GM19455 (cell line): ENCODE measurements at regions not wholly inside any gene's neighbourhood (a gene's known extent, or its start where the extent isn't known, plus 50 kb on each side); places are given as distances from the start of the nearest gene placed in this dataset.

ENCODE experiments used
- ATAC-seq: cut with Tn5 transposase; IDR thresholded peaks from one replicate; pipeline ENCODE4 v1.9.1; 2021; ENCODE audit not compliant: unreplicated experiment

DNA sequence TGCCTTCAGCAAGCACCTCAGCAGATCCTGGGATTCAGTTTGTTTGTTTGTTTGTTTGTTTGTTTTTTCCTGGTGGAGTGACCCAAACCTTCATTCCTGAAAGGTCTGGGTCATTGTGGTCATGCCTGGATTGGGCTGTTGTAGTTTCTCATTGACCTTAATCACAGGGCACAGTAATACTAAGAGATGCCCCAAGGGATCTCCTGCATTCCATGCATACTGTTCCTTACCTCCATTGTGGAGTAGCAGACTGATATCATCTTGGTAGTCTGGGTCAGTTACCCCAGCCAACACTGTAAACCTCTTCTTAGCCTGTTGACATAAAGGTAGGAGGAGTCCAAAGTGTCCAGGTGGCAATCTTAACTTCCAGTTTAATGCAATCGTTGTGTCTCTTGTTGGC, 1466.7 kb upstream of the CDH9 start:
- no peak for ATAC-seq

DNA sequence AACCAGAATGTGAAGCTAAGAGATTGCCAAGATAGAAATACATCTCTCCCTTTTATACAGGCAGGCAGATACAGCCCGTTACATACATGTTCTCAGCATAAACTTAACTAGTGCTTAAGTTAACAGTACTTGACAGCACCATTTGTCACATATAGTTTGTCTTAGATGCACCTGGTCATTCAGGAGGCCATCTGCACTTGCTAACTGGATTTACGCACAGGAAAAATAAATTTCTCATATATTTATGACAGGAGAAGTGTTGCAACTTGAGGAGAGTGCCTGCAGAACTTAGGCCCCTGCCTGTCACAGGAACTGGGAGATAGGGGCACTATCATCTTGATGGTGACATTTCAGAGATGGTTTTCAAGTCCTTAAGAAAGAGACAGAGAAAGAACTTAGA, 1462.1 kb upstream of the CDH9 start:
- ATAC-seq: no peak

DNA sequence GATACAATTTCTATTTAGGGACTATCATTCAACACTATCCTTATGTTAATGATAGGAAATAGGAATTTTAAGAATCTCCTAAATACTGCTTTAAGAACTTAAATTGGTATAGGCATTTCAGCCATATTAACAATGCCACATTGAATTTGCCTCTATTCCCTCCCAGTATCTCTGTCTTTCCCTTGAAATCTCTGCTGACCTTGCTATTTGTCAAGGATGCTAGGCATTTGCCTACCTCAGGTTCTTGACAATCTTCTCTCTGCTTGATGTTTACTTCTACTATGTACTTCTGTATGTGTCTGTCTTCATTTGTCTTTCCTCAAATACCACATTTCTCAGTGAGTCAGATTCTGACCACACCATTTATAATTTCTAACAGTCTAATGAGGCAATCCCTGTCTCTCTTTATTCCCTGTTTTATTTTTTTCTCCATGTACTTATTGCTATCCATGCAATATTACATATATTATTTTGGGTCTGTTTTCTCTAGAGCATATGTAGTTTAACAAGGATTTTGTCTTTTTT, 1461.4 kb upstream of the CDH9 start:
- no peak for ATAC-seq

DNA sequence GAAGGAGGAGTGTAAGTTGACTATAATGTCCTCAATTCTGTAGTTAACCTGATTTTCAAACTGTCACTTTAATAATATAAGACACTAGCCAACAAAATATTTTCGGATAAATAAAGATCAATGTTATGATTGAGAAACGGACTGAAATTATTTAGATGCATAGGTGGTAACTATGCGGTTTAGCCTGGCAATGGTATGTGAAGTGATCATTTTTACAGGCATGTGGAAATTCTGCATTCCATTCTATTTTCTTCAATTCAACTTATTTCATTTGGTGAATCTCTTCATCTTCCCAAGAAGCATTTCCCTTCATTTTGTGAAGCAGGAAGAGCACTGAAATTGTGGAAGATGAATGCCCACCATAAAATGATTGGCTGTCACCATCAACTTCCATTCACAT, 1457.5 kb upstream of the CDH9 start:
- no peak for ATAC-seq

DNA sequence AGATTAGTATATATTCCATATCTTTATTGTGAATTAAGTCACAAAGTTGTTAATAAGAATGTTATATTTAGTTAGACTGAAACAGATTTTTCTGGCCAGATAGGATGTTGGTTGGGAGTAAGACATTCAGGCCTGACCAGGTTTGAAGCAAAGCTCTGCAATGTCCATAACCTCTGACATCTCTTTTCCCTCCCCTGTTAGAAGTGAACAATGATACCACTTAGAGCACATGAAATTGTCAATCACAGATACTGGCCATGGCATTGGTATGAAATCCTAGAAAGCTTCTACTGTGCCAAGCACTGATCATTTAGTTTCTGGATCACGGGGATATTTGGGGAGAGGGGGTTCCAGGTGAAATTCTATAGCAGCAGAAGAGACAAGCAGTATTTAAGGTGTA, 1455.1 kb upstream of the CDH9 start:
- no peak for ATAC-seq

DNA sequence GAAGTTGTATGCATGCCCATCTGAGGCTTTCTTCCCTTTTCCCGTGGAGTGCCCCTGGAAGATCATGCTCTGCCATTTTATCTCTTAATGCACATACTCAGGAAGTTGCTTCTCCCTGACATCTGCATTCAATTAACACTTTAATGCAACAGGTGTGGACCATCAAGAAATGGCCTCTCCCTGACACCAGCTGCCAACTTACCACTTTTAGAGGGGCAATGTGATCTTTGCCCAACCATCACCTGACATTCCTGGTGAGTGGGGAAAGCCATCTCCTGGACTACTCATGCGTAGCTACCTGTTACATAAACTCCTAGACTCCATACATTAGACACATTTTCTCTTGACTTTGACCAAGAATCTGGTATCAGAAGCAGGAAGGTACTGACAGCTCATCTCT, 1450.4 kb upstream of the CDH9 start:
- no peak for ATAC-seq

DNA sequence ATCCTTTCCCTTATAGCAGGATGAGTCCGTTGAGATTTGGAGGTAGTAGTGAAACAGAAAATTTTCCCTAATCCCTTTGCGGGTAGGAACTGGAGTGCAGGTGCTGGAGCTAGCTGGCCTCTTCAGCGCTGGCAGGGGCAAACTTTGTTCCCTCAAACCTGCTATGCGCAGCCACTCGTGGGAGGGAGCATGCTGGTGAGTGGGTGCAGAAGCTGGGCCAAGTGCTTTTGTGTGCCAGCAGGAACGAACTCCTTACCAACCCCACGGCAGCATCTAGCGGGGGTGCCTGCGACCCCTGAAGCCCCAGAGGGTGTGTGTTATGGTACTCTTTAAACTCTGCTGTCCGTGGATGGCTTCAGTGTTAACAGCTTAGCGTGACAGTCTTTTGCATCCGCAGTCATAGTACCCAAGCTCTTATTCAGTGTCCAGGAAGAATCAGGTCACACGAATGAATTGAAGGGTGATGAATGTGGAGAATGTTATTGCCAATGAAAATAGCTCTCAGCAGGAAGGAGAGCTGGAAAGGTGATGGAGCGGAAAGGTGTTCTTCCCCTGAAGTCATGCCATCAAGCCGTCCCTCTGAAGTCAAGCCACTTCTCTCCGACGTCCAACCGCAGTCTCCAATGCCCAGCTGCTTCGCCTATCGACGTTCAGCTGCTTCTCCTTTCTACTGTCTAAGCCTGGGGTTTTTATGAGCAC, 1445.1 kb upstream of the CDH9 start:
- no peak for ATAC-seq

- no peak for ATAC-seq
Measured at GRCh38 chr5:28473531-28474107, 1435.2 kb upstream of the CDH9 start.

GRCh38 chr5:28468166-28468565, 1429.8 kb upstream of the CDH9 start:
- ATAC-seq: no peak

- ATAC-seq: no peak
Measured at GRCh38 chr5:28463728-28464127, 1425.3 kb upstream of the CDH9 start.

DNA sequence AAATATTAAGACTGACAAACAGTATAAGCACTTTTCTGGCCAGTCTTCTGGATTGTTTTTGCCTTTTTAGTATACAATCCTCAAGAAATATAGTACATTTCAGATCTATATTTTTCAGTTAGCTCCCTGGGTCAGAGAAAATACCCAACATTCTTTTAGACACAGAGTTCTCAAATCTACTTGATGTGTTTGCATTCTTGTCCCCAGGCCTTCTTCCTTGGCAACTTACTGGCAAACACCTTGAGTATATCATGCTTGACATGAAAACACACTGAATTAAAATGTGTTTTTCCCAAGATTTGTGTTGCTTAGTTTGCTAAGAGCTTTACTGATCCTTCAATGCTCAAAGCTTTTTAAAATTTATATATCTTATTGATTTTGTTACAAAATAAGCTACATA, 1413.1 kb upstream of the CDH9 start:
- ATAC-seq: no peak

- ATAC-seq: no peak
Measured at GRCh38 chr5:28450997-28451396, 1412.6 kb upstream of the CDH9 start.

DNA sequence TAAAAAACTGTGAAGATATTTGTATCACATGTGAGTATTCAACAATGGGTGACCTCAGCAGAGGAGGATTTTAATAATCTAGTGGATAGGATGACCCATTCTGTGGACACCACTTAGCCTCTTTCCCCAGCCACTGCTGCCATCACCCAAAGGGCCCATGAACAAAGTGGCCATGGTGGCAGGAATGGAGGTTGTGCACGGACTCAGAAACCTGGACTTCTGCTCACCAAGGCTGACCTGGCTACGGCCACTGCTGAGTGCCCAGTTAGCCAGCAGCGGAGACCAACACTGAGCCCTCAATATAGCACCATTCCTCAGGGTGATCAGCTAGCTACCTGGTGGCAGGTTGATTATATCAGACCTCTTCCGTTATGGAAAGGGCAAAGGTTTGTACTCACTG, 1410.4 kb upstream of the CDH9 start:
- ATAC-seq: no peak

DNA sequence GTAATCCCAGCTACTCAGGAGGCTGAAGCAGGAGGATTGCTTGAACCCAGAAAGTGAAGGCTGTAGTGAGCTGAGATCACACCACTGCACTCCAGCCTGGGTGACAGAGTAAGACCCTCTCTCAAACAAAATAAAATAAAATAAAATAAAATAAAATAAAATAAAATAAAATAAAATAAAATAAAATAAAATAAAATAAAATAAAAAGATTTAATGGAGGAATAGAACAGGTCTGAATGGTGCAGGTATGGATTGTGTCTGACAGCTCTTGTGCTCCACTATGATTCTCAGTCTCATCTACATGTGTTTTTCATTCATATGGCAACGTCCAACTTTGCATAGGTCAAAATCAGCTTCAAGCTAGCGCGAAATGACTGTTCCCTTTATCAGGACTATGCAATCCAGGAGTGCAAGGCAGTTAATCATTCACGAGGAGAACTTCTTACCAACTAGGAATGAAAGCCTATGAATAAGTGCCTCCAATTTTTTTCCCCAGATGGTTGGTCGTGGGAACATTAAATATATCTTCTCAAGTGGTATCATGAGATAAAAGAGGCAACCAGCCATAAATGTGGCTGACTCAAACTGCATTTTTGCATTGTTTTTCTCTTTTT, 1392.3 kb upstream of the CDH9 start:
- no peak for ATAC-seq

GRCh38 chr5:28421141-28421540, 1382.8 kb upstream of the CDH9 start:
- ATAC-seq: no peak

- no peak for ATAC-seq
Measured at GRCh38 chr5:28415791-28416443, 1377.5 kb upstream of the CDH9 start.

DNA sequence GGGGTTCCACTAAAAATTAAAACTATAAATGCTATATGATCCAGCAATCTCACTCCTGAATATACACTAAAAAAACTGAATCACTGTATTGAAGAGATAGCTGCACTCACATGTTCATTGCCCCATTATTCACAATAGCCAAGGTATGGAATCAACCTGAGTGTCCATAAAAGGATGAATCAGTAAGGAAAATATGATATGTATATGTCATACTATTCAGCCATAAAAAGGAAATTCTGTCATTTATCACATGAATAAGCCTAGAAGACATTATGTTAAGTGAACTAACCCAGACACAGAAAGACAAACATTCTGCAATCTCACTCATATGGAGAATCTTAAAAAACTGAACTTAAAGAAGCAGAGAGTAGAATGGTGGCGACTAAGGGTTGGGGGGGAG, 1376.2 kb upstream of the CDH9 start:
- ATAC-seq: no peak

- ATAC-seq: no peak
Measured at GRCh38 chr5:28408651-28409050, 1370.3 kb upstream of the CDH9 start.

DNA sequence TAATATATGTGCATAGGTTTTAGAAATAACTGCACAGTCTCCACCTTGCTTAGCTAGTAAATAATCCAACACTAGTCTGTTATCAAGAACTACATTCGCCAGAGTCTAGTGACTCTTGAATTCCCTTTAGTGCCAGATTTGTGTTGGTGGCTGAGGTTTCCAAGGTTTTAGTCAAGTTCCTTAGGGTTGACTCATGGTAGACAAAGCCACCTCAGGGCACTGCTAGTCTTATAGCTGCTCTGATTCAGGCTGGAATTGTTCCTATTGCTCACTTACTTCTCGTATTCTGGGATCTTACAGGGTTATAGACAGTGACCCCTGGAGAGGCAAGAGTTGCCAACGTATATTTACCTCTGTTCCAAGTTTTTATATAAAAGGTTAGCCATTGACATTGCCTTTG, 1369.8 kb upstream of the CDH9 start:
- ATAC-seq: no peak

GRCh38 chr5:28404363-28405071, 1366.1 kb upstream of the CDH9 start:
- no peak for ATAC-seq

DNA sequence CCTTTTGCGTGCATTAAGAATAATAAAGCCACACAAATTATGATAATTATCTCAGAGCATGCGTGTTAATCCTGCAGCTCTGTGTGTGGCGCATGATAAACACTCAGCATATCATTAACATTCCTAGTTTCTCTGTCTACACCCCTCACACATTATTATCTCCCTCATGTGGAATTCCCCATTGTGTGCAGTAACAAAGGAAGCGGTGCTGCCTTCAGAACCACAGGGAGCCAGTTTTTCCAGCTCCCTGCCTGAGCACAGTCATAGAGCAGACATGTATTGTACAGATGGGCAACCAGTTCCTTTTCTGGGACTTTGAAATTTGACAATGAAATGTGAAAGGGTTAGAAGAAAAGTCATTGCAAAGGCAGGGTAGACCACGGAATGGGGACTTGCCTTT, 1365.5 kb upstream of the CDH9 start:
- no peak for ATAC-seq
